Lower lobe of right lung (tissue), 2 donors: ENCODE measurements at regions not wholly inside any gene's neighbourhood (a gene's known extent, or its start where the extent isn't known, plus 50 kb on each side); places are given as distances from the start of the nearest gene placed in this dataset.

Experiments
- ATAC-seq, 2 donors: fragments of 200-7000 bp; cut with Tn5 transposase; one replicate each; pipeline ENCODE4 v1.9.1; 2020 to 2022; ENCODE audit warnings: mild to moderate bottlenecking in 2 of 2, moderate library complexity in 2 of 2
- DNase-seq: peaks from one replicate; pipeline ENCODE4 v3.0.0-alpha.2; 2020
- H3K27ac ChIP-seq: fragments of 200-600 bp; one replicate; pipeline ENCODE4 v1.8.0; 2022
- H3K27me3 ChIP-seq: fragments of 200-600 bp; one replicate; pipeline ENCODE4 v1.8.0; 2022; ENCODE audit warnings: low read depth
- H3K36me3 ChIP-seq: fragments of 200-600 bp; one replicate; pipeline ENCODE4 v1.8.0; 2022; ENCODE audit warnings: mild to moderate bottlenecking
- H3K4me1 ChIP-seq: fragments of 200-600 bp; one replicate; pipeline ENCODE4 v1.8.0; 2022
- H3K4me3 ChIP-seq: fragments of 200-600 bp; one replicate; pipeline ENCODE4 v1.8.0; 2022; ENCODE audit warnings: mild to moderate bottlenecking
- H3K9me3 ChIP-seq: fragments of 200-600 bp; one replicate; pipeline ENCODE4 v1.8.0; 2022
- CTCF ChIP-seq: fragments of 200-600 bp; IDR thresholded peaks from one replicate; pipeline ENCODE4 v1.8.0; 2022; ENCODE audit warnings: antibody characterized with exemption, mild to moderate bottlenecking
- intact Hi-C: fragments of 100-400 bp; cut with DNase I; formaldehyde crosslinking; loops from one replicate; pipeline ENCODE4 v1.11.0; 2022
- donor health status: DM: no; HTN: yes; CAD: no; lungs with severe emphysema.

- no peaks in the 10 kb centered on the region for H3K27me3 ChIP-seq
- ATAC-seq = no peak
- no peak for DNase-seq
- H3K4me1 ChIP-seq = no peaks in the 10 kb centered on the region
- intact Hi-C loops = no loop called here
- H3K9me3 ChIP-seq = no peaks in the 10 kb centered on the region
- no peaks in the 10 kb centered on the region for H3K36me3 ChIP-seq
- TF ChIP-seq CTCF = no peak
- H3K4me3 ChIP-seq = no peak overlapping the region
- no peak overlapping the region for H3K27ac ChIP-seq
Measured at GRCh38 chr2:118720866-118721265, 126.6 kb downstream of the EN1 start.

GRCh38 chr2:118718921-118719320, 128.5 kb downstream of the EN1 start:
- Histone ChIP-seq H3K4me1 (no peaks in the 10 kb centered on the region), H3K27me3 (no peaks in the 10 kb centered on the region), H3K27ac (no peak overlapping the region), H3K9me3 (no peaks in the 10 kb centered on the region), H3K4me3 (no peak overlapping the region), H3K36me3 (no peaks in the 10 kb centered on the region)
- intact Hi-C loops = no loop called here
- ATAC-seq (no peak), DNase-seq (no peak)
- TF ChIP-seq CTCF = no peak

GRCh38 chr2:118716102-118716501, 131.3 kb downstream of the EN1 start:
- Histone ChIP-seq H3K27me3 (no peaks in the 10 kb centered on the region), H3K4me1 (no peaks in the 10 kb centered on the region), H3K27ac (no peak overlapping the region), H3K9me3 (no peaks in the 10 kb centered on the region), H3K36me3 (no peaks in the 10 kb centered on the region), H3K4me3 (no peak overlapping the region)
- no peak for TF ChIP-seq CTCF
- no peak for ATAC-seq
- no peak for DNase-seq
- intact Hi-C loops = no loop called here

- TF ChIP-seq CTCF = no peak
- ATAC-seq (no peak), DNase-seq (no peak)
Measured at GRCh38 chr2:118714118-118714517, 133.3 kb downstream of the EN1 start.

GRCh38 chr2:118711603-118712002, 135.8 kb downstream of the EN1 start:
- DNase-seq = no peak
- Histone ChIP-seq H3K27ac (no peak overlapping the region), H3K9me3 (no peaks in the 10 kb centered on the region), H3K4me3 (no peak overlapping the region), H3K4me1 (no peaks in the 10 kb centered on the region), H3K36me3 (no peaks in the 10 kb centered on the region), H3K27me3 (no peaks in the 10 kb centered on the region)
- ATAC-seq = no peak
- intact Hi-C loops = no loop called here
- TF ChIP-seq CTCF = no peak

More at GRCh38 chr2:118714118-118714517, 133.3 kb downstream of the EN1 start:
- intact Hi-C loops = no loop called here
- Histone ChIP-seq H3K36me3 (no peaks in the 10 kb centered on the region), H3K4me3 (no peak overlapping the region), H3K27ac (no peak overlapping the region), H3K27me3 (no peaks in the 10 kb centered on the region), H3K4me1 (no peaks in the 10 kb centered on the region), H3K9me3 (no peaks in the 10 kb centered on the region)

- Histone ChIP-seq H3K27ac (no peak overlapping the region), H3K4me3 (no peak overlapping the region), H3K27me3 (no peaks in the 10 kb centered on the region), H3K36me3 (no peaks in the 10 kb centered on the region), H3K4me1 (no peaks in the 10 kb centered on the region), H3K9me3 (no peaks in the 10 kb centered on the region)
- DNase-seq (no peak), ATAC-seq (no peak)
- intact Hi-C loops = no loop called here
- no peak for TF ChIP-seq CTCF
Measured at GRCh38 chr2:118710481-118710880, 137.0 kb downstream of the EN1 start.
